HG03520 (cell line): ENCODE measurements at regions not wholly inside any gene's neighbourhood (a gene's known extent, or its start where the extent isn't known, plus 50 kb on each side); places are given as distances from the start of the nearest gene placed in this dataset.
"Not testable (repeated sequence)": the region's sequence is repeated elsewhere in the genome, so short reads cannot be mapped to it uniquely, and the experiment has no call there.

Experiments
- ATAC-seq: cut with Tn5 transposase; IDR thresholded peaks from one replicate; pipeline ENCODE4 v1.9.1; 2021; ENCODE audit warnings: mild to moderate bottlenecking, moderate library complexity; ENCODE audit not compliant: unreplicated experiment

GRCh38 chrX:39487969-39488330 lies 609.8 kb downstream of the BCOR start:
- ATAC-seq, result no peak

- ATAC-seq, result no peak
These were observed 606.0 kb downstream of the BCOR start for GRCh38 chrX:39491548-39492297.

GRCh38 chrX:39492497-39493162 lies 605.1 kb downstream of the BCOR start:
- ATAC-seq, result no peak

GRCh38 chrX:39493168-39493567 lies 604.6 kb downstream of the BCOR start:
- ATAC-seq, result no peak

- not testable (repeated sequence) for ATAC-seq
These were observed 600.6 kb downstream of the BCOR start for GRCh38 chrX:39497117-39497516.

- ATAC-seq, result no peak
These were observed 600.0 kb downstream of the BCOR start for GRCh38 chrX:39497702-39498265.

- ATAC-seq, result no peak
These were observed 597.8 kb downstream of the BCOR start for GRCh38 chrX:39499996-39500395.

GRCh38 chrX:39501822-39502221 lies 595.9 kb downstream of the BCOR start:
- no peak for ATAC-seq

GRCh38 chrX:39502486-39502885 lies 595.3 kb downstream of the BCOR start:
- ATAC-seq, result no peak

GRCh38 chrX:39504227-39504626 lies 593.5 kb downstream of the BCOR start:
- no peak for ATAC-seq

GRCh38 chrX:39504850-39505259 lies 592.9 kb downstream of the BCOR start:
- no peak for ATAC-seq

- ATAC-seq, result no peak
These were observed 591.6 kb downstream of the BCOR start for GRCh38 chrX:39506131-39506530.

- no peak for ATAC-seq
These were observed 590.7 kb downstream of the BCOR start for GRCh38 chrX:39507034-39507433.

- ATAC-seq, result no peak
These were observed 590.0 kb downstream of the BCOR start for GRCh38 chrX:39507617-39508299.

- no peak for ATAC-seq
These were observed 589.5 kb downstream of the BCOR start for GRCh38 chrX:39508300-39508692.

- ATAC-seq, result no peak
These were observed 588.6 kb downstream of the BCOR start for GRCh38 chrX:39509157-39509556.

GRCh38 chrX:39513836-39514235 lies 583.9 kb downstream of the BCOR start:
- ATAC-seq, result no peak

GRCh38 chrX:39514801-39515200 lies 583.0 kb downstream of the BCOR start:
- ATAC-seq, result no peak

- no peak for ATAC-seq
These were observed 581.3 kb downstream of the BCOR start for GRCh38 chrX:39516427-39516841.

GRCh38 chrX:39518476-39519029 lies 579.2 kb downstream of the BCOR start:
- no peak for ATAC-seq

GRCh38 chrX:39519030-39519488 lies 578.7 kb downstream of the BCOR start:
- no peak for ATAC-seq
